ENCODE measurements at regions not wholly inside any gene's neighbourhood (a gene's known extent, or its start where the extent isn't known, plus 50 kb on each side); places are given as distances from the start of the nearest gene placed in this dataset.

GRCh38 chr21:17432732-17433057 is 80.1 kb upstream of the CXADR start:
- no peaks in the 10 kb centered on the region for H3K9me3 ChIP-seq
- H3K27me3 ChIP-seq = no peaks in the 10 kb centered on the region
- H3K4me3 ChIP-seq = no peak overlapping the region
- no peak for TF ChIP-seq POLR2A (IDR thresholded peaks at IDR 0.05)
- TF ChIP-seq CTCF (IDR thresholded peaks at IDR 0.05 in 4 of 5, conservative IDR thresholded peaks at IDR 0.05 in 1 of 5) = no peak
- no peak overlapping the region for H3K27ac ChIP-seq
- no peaks in the 10 kb centered on the region for H3K36me3 ChIP-seq
- intact Hi-C loops (cut with DNase I; ENCODE audit: low total_unique reads) = no loop called here
- ATAC-seq = no peak
- no peak for DNase-seq
- H3K4me1 ChIP-seq = no peaks in the 10 kb centered on the region
- in situ Hi-C loops (cut with MboI; ENCODE audit: low sequenced_read_pairs in 4 of 4) = no loop called here

DNA sequence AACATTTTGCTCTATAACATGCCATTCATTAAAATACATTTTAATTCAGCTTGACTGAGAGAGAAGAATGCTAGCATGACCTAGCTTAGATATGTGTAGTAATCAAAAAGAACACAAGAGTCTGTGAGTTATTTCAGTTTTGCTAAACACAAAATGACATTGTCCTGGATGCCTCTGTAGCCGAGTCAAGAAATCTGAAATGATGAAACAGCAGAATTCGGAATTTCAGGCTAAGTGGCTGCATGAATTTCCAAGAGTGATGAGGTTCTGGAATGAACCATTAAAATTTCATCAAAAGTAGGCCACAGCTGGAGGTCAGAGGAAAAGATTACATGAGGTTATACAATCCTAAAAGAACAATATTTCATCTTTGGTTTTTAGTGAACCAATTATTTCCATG is 79.1 kb upstream of the CXADR start:
- H3K4me1 ChIP-seq = no peaks in the 10 kb centered on the region
- no peak for ATAC-seq
- in situ Hi-C loops (cut with MboI; ENCODE audit: low sequenced_read_pairs in 4 of 4) = no loop called here

GRCh38 chr21:17435565-17436543 is 77.0 kb upstream of the CXADR start:
- H3K27ac ChIP-seq = no peak overlapping the region
- no peaks in the 10 kb centered on the region for H3K36me3 ChIP-seq
- DNase-seq (no peak), ATAC-seq (no peak)
- H3K9me3 ChIP-seq = no peaks in the 10 kb centered on the region
- H3K4me3 ChIP-seq = no peak overlapping the region
- no peaks in the 10 kb centered on the region for H3K4me1 ChIP-seq
- TF ChIP-seq CTCF (IDR thresholded peaks at IDR 0.05 in 4 of 5, conservative IDR thresholded peaks at IDR 0.05 in 1 of 5) = no peak
- TF ChIP-seq POLR2A (IDR thresholded peaks at IDR 0.05) = no peak
- intact Hi-C loops (cut with DNase I; ENCODE audit: low total_unique reads) = no loop called here
- in situ Hi-C loops (cut with MboI; ENCODE audit: low sequenced_read_pairs in 4 of 4) = no loop called here
- no peaks in the 10 kb centered on the region for H3K27me3 ChIP-seq

More for the DNA sequence above, 79.1 kb upstream of the CXADR start:
- Histone ChIP-seq H3K4me3 (no peak overlapping the region), H3K27ac (no peak overlapping the region), H3K9me3 (no peaks in the 10 kb centered on the region), H3K27me3 (no peaks in the 10 kb centered on the region), H3K36me3 (no peaks in the 10 kb centered on the region)
- no peak for DNase-seq
- no peak for TF ChIP-seq POLR2A (IDR thresholded peaks at IDR 0.05)
- TF ChIP-seq CTCF (IDR thresholded peaks at IDR 0.05 in 4 of 5, conservative IDR thresholded peaks at IDR 0.05 in 1 of 5) = no peak
- intact Hi-C loops (cut with DNase I; ENCODE audit: low total_unique reads) = no loop called here

DNA sequence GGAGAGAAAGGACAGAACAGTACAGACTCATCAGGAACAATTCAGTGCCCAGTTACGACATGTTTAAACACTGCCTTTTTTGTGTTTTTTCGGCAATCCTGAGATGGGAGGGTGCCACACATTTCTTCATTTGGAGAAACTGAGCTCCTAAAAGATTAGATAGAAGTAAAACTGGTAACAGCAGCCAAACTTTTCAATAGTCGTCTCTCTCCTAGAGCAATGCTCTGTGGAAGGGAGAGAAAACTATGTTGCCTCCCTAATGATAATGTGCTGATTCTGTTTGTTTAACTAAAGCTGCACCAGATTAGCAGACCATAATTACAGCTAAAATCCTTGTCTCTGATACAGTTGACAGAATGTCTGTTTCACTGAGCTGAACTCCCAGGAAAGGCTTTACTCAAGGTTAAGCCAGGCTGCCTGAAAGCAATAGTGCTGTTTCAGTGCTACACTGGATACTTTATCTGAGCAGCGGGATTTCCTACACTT is 76.2 kb upstream of the CXADR start:
- TF ChIP-seq CTCF (IDR thresholded peaks at IDR 0.05 in 4 of 5, conservative IDR thresholded peaks at IDR 0.05 in 1 of 5) (no peak), POLR2A (IDR thresholded peaks at IDR 0.05) (no peak)
- H3K4me3 ChIP-seq = no peak overlapping the region
- H3K36me3 ChIP-seq = no peaks in the 10 kb centered on the region
- H3K27me3 ChIP-seq = no peaks in the 10 kb centered on the region
- in situ Hi-C loops (cut with MboI; ENCODE audit: low sequenced_read_pairs in 4 of 4) = no loop called here
- DNase-seq (no peak), ATAC-seq (no peak)
- no peaks in the 10 kb centered on the region for H3K9me3 ChIP-seq
- H3K4me1 ChIP-seq = peaks cover 2 to 5% of the 10 kb centered on the region in 2 donors
- H3K27ac ChIP-seq = no peak overlapping the region
- intact Hi-C loops (cut with DNase I; ENCODE audit: low total_unique reads) = no loop called here

Measured in gastrocnemius medialis (tissue), 4 donors.